ENCODE measurements at regions not wholly inside any gene's neighbourhood (a gene's known extent, or its start where the extent isn't known, plus 50 kb on each side); places are given as distances from the start of the nearest gene placed in this dataset.

DNA sequence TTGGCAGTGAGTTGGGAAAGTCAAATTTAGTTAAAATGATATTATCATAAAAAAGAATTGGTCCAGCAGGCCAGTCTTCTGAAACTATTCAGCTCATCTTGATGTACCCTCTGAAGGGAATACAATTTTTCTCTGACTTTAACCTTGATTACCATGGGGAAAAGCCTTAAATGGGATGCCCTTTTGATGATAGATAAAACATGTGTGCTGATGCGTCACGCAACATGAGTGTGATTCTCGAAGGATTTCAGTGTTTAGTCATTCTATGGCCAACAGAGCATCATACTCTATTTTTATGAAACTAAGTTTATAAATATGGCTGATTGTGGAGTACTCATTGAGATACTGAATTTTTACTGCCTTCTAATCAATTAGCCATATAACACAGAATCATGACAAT, 171.5 kb downstream of the ZNF281 start:
- TF ChIP-seq, protein P1, sequence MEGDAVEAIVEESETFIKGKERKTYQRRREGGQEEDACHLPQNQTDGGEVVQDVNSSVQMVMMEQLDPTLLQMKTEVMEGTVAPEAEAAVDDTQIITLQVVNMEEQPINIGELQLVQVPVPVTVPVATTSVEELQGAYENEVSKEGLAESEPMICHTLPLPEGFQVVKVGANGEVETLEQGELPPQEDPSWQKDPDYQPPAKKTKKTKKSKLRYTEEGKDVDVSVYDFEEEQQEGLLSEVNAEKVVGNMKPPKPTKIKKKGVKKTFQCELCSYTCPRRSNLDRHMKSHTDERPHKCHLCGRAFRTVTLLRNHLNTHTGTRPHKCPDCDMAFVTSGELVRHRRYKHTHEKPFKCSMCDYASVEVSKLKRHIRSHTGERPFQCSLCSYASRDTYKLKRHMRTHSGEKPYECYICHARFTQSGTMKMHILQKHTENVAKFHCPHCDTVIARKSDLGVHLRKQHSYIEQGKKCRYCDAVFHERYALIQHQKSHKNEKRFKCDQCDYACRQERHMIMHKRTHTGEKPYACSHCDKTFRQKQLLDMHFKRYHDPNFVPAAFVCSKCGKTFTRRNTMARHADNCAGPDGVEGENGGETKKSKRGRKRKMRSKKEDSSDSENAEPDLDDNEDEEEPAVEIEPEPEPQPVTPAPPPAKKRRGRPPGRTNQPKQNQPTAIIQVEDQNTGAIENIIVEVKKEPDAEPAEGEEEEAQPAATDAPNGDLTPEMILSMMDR (IDR thresholded peaks at IDR 0.05), result no peak
- TF ChIP-seq POLR2A (IDR thresholded peaks at IDR 0.05), result no peak
